Superior temporal gyrus (tissue), 1 donor: ENCODE measurements at regions not wholly inside any gene's neighbourhood (a gene's known extent, or its start where the extent isn't known, plus 50 kb on each side); places are given as distances from the start of the nearest gene placed in this dataset.
"Not testable (repeated sequence)": the region's sequence is repeated elsewhere in the genome, so short reads cannot be mapped to it uniquely, and the experiment has no call there.

Experiments used
- DNase-seq: peaks from one replicate; pipeline ENCODE4 v3.0.0-alpha.2; 2016; ENCODE audit errors: extremely low spot score

- DNase-seq, result no peak
These were observed 109.9 kb upstream of the ITGB1 start for GRCh38 chr10:33067917-33068316.

- no peak for DNase-seq
These were observed 109.5 kb upstream of the ITGB1 start for GRCh38 chr10:33067481-33067880.

GRCh38 chr10:33066558-33067236 lies 108.7 kb upstream of the ITGB1 start:
- DNase-seq, result no peak

- no peak for DNase-seq
These were observed 107.1 kb upstream of the ITGB1 start for GRCh38 chr10:33065111-33065510.

- DNase-seq, result no peak
These were observed 106.7 kb upstream of the ITGB1 start for GRCh38 chr10:33064706-33065105.

- DNase-seq, result no peak
These were observed 99.6 kb upstream of the ITGB1 start for GRCh38 chr10:33057620-33058019.

GRCh38 chr10:33056828-33057596 lies 99.0 kb upstream of the ITGB1 start:
- DNase-seq, result no peak

- no peak for DNase-seq
These were observed 97.6 kb upstream of the ITGB1 start for GRCh38 chr10:33055625-33056024.

- no peak for DNase-seq
These were observed 95.1 kb upstream of the ITGB1 start for GRCh38 chr10:33052915-33053810.

GRCh38 chr10:33052263-33052875 lies 94.3 kb upstream of the ITGB1 start:
- DNase-seq, result no peak

GRCh38 chr10:33049963-33050920 lies 92.2 kb upstream of the ITGB1 start:
- not testable (repeated sequence) for DNase-seq

GRCh38 chr10:33048223-33048622 lies 90.2 kb upstream of the ITGB1 start:
- DNase-seq, result no peak

- no peak for DNase-seq
These were observed 89.6 kb upstream of the ITGB1 start for GRCh38 chr10:33047655-33048054.

- no peak for DNase-seq
These were observed 88.8 kb upstream of the ITGB1 start for GRCh38 chr10:33046792-33047191.

GRCh38 chr10:33045421-33045820 lies 87.4 kb upstream of the ITGB1 start:
- no peak for DNase-seq

GRCh38 chr10:33042565-33042964 lies 84.5 kb upstream of the ITGB1 start:
- no peak for DNase-seq

GRCh38 chr10:33041783-33042437 lies 83.9 kb upstream of the ITGB1 start:
- no peak for DNase-seq

- DNase-seq, result no peak
These were observed 82.4 kb upstream of the ITGB1 start for GRCh38 chr10:33040436-33040835.

GRCh38 chr10:33039181-33039580 lies 81.2 kb upstream of the ITGB1 start:
- DNase-seq, result no peak

- DNase-seq, result no peak
These were observed 80.6 kb upstream of the ITGB1 start for GRCh38 chr10:33038672-33039071.
